ENCODE measurements at regions not wholly inside any gene's neighbourhood (a gene's known extent, or its start where the extent isn't known, plus 50 kb on each side); places are given as distances from the start of the nearest gene placed in this dataset.

- H3K14ac ChIP-seq (ENCODE audit: low read length), result no peak overlapping the region
- H2BK120ac ChIP-seq (ENCODE audit: low read depth, low read length), result no peak overlapping the region
- no peak overlapping the region for H4K8ac ChIP-seq (ENCODE audit: low read depth, low read length)
- H2AFZ ChIP-seq (ENCODE audit: low read length), result no peak overlapping the region
- H3K23ac ChIP-seq (ENCODE audit: low read depth, low read length, poor library complexity), result no peak overlapping the region
- H2BK15ac ChIP-seq (ENCODE audit: low read length), result no peak overlapping the region
- H3K27me3 ChIP-seq (ENCODE audit: control insufficient read depth in 3 of 3, insufficient read depth in 3 of 3, low read depth in 1 of 3, low read length in 3 of 3), result no peaks in the 10 kb centered on the region
- H4K91ac ChIP-seq (ENCODE audit: low read depth, low read length, poor library complexity), result no peak overlapping the region
- no peak overlapping the region for H3K9ac ChIP-seq (ENCODE audit: low read depth, low read length, poor library complexity)
- no peak overlapping the region for H3K4me2 ChIP-seq (ENCODE audit: insufficient read depth, low read length, poor library complexity, severe bottlenecking)
- H3K27ac ChIP-seq (replicated peaks; ENCODE audit: low read length), result no peak overlapping the region
- no peak for DNase-seq (ENCODE audit: low spot score)
- no peak overlapping the region for H2BK12ac ChIP-seq (ENCODE audit: low read length)
- H2BK5ac ChIP-seq (ENCODE audit: low read length), result no peak overlapping the region
- no peak overlapping the region for H2AK5ac ChIP-seq (ENCODE audit: low read depth, low read length)
- H3K4ac ChIP-seq (ENCODE audit: low read length), result no peak overlapping the region
- H3K36me3 ChIP-seq (replicated peaks in 1 of 2; ENCODE audit: control insufficient read depth in 2 of 2, insufficient read depth in 2 of 2, low read length in 2 of 2), result no peaks in the 10 kb centered on the region
- H3K4me1 ChIP-seq (ENCODE audit: control insufficient read depth in 2 of 2, insufficient read depth in 1 of 2, low read depth in 1 of 2, low read length in 2 of 2), result no peaks in the 10 kb centered on the region
- H3K79me1 ChIP-seq (ENCODE audit: low read depth, low read length), result no peaks in the 10 kb centered on the region
- no CpG with 5 or more reads among the region's 2 CpGs for WGBS, 2 donors (ENCODE audit: extremely low coverage in 2 of 2, insufficient read length in 2 of 2, insufficient replicate concordance in 1 of 2)
- no peak overlapping the region for H3K18ac ChIP-seq (ENCODE audit: low read length)
- H3K9me3 ChIP-seq (replicated peaks in 1 of 2; ENCODE audit: control insufficient read depth in 2 of 2, insufficient read depth in 1 of 2, low read depth in 1 of 2, low read length in 2 of 2), result no peaks in the 10 kb centered on the region
- no peak overlapping the region for H3K4me3 ChIP-seq (ENCODE audit: low read length in 2 of 2)
These were observed 484.7 kb upstream of the C1orf87 start for GRCh38 chr1:60558236-60558635.

- no peak overlapping the region for H3K9ac ChIP-seq (ENCODE audit: low read depth, low read length, poor library complexity)
- H4K91ac ChIP-seq (ENCODE audit: low read depth, low read length, poor library complexity), result no peak overlapping the region
- no peaks in the 10 kb centered on the region for H3K79me1 ChIP-seq (ENCODE audit: low read depth, low read length)
- no peak overlapping the region for H2BK5ac ChIP-seq (ENCODE audit: low read length)
- H3K27me3 ChIP-seq (ENCODE audit: control insufficient read depth in 3 of 3, insufficient read depth in 3 of 3, low read depth in 1 of 3, low read length in 3 of 3), result no peaks in the 10 kb centered on the region
- H2AFZ ChIP-seq (ENCODE audit: low read length), result no peak overlapping the region
- H3K18ac ChIP-seq (ENCODE audit: low read length), result no peak overlapping the region
- H3K27ac ChIP-seq (replicated peaks; ENCODE audit: low read length), result no peak overlapping the region
- H3K4me2 ChIP-seq (ENCODE audit: insufficient read depth, low read length, poor library complexity, severe bottlenecking), result no peak overlapping the region
- H2BK120ac ChIP-seq (ENCODE audit: low read depth, low read length), result no peak overlapping the region
- H3K4ac ChIP-seq (ENCODE audit: low read length), result no peak overlapping the region
- no peak overlapping the region for H3K14ac ChIP-seq (ENCODE audit: low read length)
- no peak overlapping the region for H3K4me3 ChIP-seq (ENCODE audit: low read length in 2 of 2)
- no CpG with 5 or more reads among the region's 2 CpGs for WGBS, 2 donors (ENCODE audit: extremely low coverage in 2 of 2, insufficient read length in 2 of 2, insufficient replicate concordance in 1 of 2)
- H3K9me3 ChIP-seq (replicated peaks in 1 of 2; ENCODE audit: control insufficient read depth in 2 of 2, insufficient read depth in 1 of 2, low read depth in 1 of 2, low read length in 2 of 2), result no peaks in the 10 kb centered on the region
- H2BK12ac ChIP-seq (ENCODE audit: low read length), result no peak overlapping the region
- H2BK15ac ChIP-seq (ENCODE audit: low read length), result no peak overlapping the region
- H3K23ac ChIP-seq (ENCODE audit: low read depth, low read length, poor library complexity), result no peak overlapping the region
- DNase-seq (ENCODE audit: low spot score), result no peak
- no peak overlapping the region for H4K8ac ChIP-seq (ENCODE audit: low read depth, low read length)
- no peaks in the 10 kb centered on the region for H3K36me3 ChIP-seq (replicated peaks in 1 of 2; ENCODE audit: control insufficient read depth in 2 of 2, insufficient read depth in 2 of 2, low read length in 2 of 2)
- no peak overlapping the region for H2AK5ac ChIP-seq (ENCODE audit: low read depth, low read length)
- H3K4me1 ChIP-seq (ENCODE audit: control insufficient read depth in 2 of 2, insufficient read depth in 1 of 2, low read depth in 1 of 2, low read length in 2 of 2), result no peaks in the 10 kb centered on the region
These were observed 480.2 kb upstream of the C1orf87 start for GRCh38 chr1:60553730-60554129.

GRCh38 chr1:60547821-60548220 is 474.3 kb upstream of the C1orf87 start:
- Histone ChIP-seq H3K4me1 (ENCODE audit: control insufficient read depth in 2 of 2, insufficient read depth in 1 of 2, low read depth in 1 of 2, low read length in 2 of 2) (peaks cover 0 to 3% of the 10 kb centered on the region in 2 donors), H2AK5ac (ENCODE audit: low read depth, low read length) (no peak overlapping the region), H3K27me3 (ENCODE audit: control insufficient read depth in 3 of 3, insufficient read depth in 3 of 3, low read depth in 1 of 3, low read length in 3 of 3) (no peaks in the 10 kb centered on the region), H3K4ac (ENCODE audit: low read length) (no peak overlapping the region), H3K36me3 (replicated peaks in 1 of 2; ENCODE audit: control insufficient read depth in 2 of 2, insufficient read depth in 2 of 2, low read length in 2 of 2) (no peaks in the 10 kb centered on the region), H3K9ac (ENCODE audit: low read depth, low read length, poor library complexity) (no peak overlapping the region), H3K27ac (replicated peaks; ENCODE audit: low read length) (no peak overlapping the region), H2BK12ac (ENCODE audit: low read length) (no peak overlapping the region), H2AFZ (ENCODE audit: low read length) (peak overlapping the region; percentile 5), H2BK15ac (ENCODE audit: low read length) (no peak overlapping the region), H3K4me3 (ENCODE audit: low read length in 2 of 2) (no peak overlapping the region), H2BK120ac (ENCODE audit: low read depth, low read length) (no peak overlapping the region), H3K23ac (ENCODE audit: low read depth, low read length, poor library complexity) (no peak overlapping the region), H3K9me3 (replicated peaks in 1 of 2; ENCODE audit: control insufficient read depth in 2 of 2, insufficient read depth in 1 of 2, low read depth in 1 of 2, low read length in 2 of 2) (no peaks in the 10 kb centered on the region), H4K8ac (ENCODE audit: low read depth, low read length) (no peak overlapping the region), H3K14ac (ENCODE audit: low read length) (no peak overlapping the region), H2BK5ac (ENCODE audit: low read length) (no peak overlapping the region), H3K79me1 (ENCODE audit: low read depth, low read length) (no peaks in the 10 kb centered on the region), H4K91ac (ENCODE audit: low read depth, low read length, poor library complexity) (no peak overlapping the region), H3K18ac (ENCODE audit: low read length) (no peak overlapping the region), H3K4me2 (ENCODE audit: insufficient read depth, low read length, poor library complexity, severe bottlenecking) (no peak overlapping the region)
- DNase-seq (ENCODE audit: low spot score), result no peak
- WGBS, 2 donors (ENCODE audit: extremely low coverage in 2 of 2, insufficient read length in 2 of 2, insufficient replicate concordance in 1 of 2), result no CpG with 5 or more reads among the region's 4 CpGs

- Histone ChIP-seq H3K4ac (ENCODE audit: low read length) (no peak overlapping the region), H4K91ac (ENCODE audit: low read depth, low read length, poor library complexity) (no peak overlapping the region), H2BK15ac (ENCODE audit: low read length) (no peak overlapping the region), H3K4me2 (ENCODE audit: insufficient read depth, low read length, poor library complexity, severe bottlenecking) (no peak overlapping the region), H3K27me3 (ENCODE audit: control insufficient read depth in 3 of 3, insufficient read depth in 3 of 3, low read depth in 1 of 3, low read length in 3 of 3) (no peaks in the 10 kb centered on the region), H2BK120ac (ENCODE audit: low read depth, low read length) (no peak overlapping the region), H3K27ac (replicated peaks; ENCODE audit: low read length) (no peak overlapping the region), H2BK12ac (ENCODE audit: low read length) (no peak overlapping the region), H3K14ac (ENCODE audit: low read length) (no peak overlapping the region), H3K18ac (ENCODE audit: low read length) (no peak overlapping the region), H2AK5ac (ENCODE audit: low read depth, low read length) (no peak overlapping the region), H3K4me1 (ENCODE audit: control insufficient read depth in 2 of 2, insufficient read depth in 1 of 2, low read depth in 1 of 2, low read length in 2 of 2) (no peaks in the 10 kb centered on the region), H3K9me3 (replicated peaks in 1 of 2; ENCODE audit: control insufficient read depth in 2 of 2, insufficient read depth in 1 of 2, low read depth in 1 of 2, low read length in 2 of 2) (peaks cover 0 to 4% of the 10 kb centered on the region in 2 donors), H2BK5ac (ENCODE audit: low read length) (no peak overlapping the region), H3K9ac (ENCODE audit: low read depth, low read length, poor library complexity) (no peak overlapping the region), H3K79me1 (ENCODE audit: low read depth, low read length) (no peaks in the 10 kb centered on the region), H2AFZ (ENCODE audit: low read length) (no peak overlapping the region), H3K4me3 (ENCODE audit: low read length in 2 of 2) (no peak overlapping the region), H4K8ac (ENCODE audit: low read depth, low read length) (no peak overlapping the region), H3K36me3 (replicated peaks in 1 of 2; ENCODE audit: control insufficient read depth in 2 of 2, insufficient read depth in 2 of 2, low read length in 2 of 2) (no peaks in the 10 kb centered on the region), H3K23ac (ENCODE audit: low read depth, low read length, poor library complexity) (no peak overlapping the region)
- WGBS, 2 donors (ENCODE audit: extremely low coverage in 2 of 2, insufficient read length in 2 of 2, insufficient replicate concordance in 1 of 2), result no CpG with 5 or more reads among the region's 2 CpGs
- no peak for DNase-seq (ENCODE audit: low spot score)
These were observed 468.4 kb upstream of the C1orf87 start for GRCh38 chr1:60541831-60542532.
